ENCODE measurements at regions not wholly inside any gene's neighbourhood (a gene's known extent, or its start where the extent isn't known, plus 50 kb on each side); places are given as distances from the start of the nearest gene placed in this dataset.
"Not testable (repeated sequence)": the region's sequence is repeated elsewhere in the genome, so short reads cannot be mapped to it uniquely, and the experiment has no call there.

DNA sequence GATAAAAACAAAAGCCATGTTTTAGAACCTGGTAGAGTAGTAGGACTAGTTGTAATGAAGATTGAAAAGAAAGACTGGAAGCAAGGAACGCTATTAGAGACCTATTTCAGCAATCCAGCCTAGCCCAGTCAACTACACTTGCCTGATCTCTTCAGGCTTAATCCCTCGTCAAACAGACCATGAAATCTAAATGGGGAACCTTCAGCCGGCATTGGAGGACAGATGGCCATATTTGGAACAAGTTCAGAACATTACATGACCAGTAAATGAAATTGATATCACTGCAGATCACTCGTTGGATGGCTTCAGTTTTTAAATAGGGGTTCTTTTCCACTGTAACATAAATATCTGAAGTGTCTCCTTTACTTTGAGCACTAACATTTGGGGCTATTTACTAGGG lies 84.8 kb upstream of the WDR44 start:
- no peak for DNase-seq

DNA sequence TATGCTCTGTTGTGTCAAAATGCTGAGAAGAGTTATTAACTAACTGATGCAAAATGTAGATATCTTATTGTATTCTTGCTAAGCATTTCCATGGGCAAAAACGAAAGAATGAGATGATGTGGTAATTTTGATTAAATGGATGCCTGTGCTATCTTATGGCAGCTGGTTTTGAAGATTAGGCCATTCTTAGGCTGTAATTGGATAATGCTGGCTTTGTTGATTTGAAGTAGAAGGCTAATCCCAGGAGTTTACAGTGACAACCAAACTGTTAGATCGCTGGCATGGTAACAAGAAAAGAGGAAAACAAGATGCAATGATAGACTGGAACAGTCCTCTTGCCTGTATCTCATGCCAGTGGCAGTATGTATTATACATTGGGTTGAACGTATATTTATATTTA lies 74.1 kb upstream of the WDR44 start:
- DNase-seq = peak; percentile 43

DNA sequence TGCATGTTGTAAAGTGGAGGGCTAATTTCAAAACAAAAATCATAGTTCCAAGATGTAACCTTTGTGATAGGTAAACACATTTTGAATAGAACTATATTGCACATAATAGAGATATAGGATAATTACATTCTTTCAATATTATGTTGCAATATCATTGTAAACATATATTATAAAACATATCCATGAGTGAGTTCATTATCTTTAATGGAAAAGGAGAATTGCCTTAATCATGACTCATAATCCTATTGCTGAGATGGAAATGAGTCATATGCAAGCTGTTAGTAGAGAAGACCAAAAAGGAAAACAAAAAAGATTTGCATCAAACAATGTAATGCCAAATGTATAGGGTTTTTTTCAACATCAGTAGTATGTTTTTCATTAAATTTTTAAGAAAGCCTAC lies 73.7 kb upstream of the WDR44 start:
- DNase-seq = no peak

DNA sequence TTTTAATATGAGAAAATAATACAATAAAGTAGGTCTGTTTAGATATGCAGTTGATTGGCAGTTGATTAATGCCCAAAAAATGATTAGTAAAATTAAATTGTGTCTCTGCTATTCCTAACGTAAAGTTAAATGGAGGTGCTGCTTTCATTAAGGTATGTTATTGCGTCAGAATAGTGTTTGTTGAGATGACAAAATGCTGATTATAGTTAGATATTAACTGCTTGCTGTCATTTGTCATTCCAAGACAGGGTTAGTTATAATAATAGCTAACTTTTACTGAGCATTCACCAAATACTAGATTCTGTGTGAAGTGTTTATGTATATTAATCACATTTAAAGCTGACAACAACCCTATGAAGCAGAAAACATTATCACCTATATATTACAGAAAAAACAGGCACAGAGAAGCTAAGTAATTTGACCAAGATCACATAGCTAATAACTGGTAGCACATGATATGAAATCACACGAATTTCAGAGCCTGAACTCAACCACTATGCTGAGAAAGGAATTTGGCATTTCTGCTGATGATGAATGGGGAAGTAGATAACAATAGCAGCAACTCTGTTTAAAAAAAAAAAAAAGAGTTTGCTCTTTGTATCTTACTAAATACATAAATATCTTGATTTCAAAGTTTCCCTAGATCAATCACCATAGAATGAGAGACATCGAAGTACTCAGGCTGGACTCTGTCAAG lies 59.7 kb upstream of the WDR44 start:
- no peak for DNase-seq

DNA sequence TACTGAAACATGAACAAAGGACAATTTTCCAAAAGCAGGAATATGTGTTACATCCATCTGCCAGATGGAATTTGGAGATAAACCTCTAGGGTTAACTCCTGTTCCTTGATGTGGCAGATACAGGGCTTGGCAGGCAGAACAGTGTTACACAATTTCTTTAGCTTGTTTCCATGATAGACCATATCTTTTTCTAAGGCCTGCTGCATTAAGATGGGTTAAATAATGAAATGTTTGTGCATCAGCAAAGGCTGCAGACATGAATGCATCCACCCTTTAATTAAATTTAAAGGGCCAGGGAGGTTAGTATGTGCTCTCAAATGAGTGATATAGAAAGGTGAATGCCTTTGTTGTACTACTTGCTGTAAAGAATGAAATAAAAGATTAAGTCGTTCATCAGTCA lies 50.1 kb upstream of the WDR44 start:
- not testable (repeated sequence) for DNase-seq
